ENCODE measurements at regions not wholly inside any gene's neighbourhood (a gene's known extent, or its start where the extent isn't known, plus 50 kb on each side); places are given as distances from the start of the nearest gene placed in this dataset.

DNA sequence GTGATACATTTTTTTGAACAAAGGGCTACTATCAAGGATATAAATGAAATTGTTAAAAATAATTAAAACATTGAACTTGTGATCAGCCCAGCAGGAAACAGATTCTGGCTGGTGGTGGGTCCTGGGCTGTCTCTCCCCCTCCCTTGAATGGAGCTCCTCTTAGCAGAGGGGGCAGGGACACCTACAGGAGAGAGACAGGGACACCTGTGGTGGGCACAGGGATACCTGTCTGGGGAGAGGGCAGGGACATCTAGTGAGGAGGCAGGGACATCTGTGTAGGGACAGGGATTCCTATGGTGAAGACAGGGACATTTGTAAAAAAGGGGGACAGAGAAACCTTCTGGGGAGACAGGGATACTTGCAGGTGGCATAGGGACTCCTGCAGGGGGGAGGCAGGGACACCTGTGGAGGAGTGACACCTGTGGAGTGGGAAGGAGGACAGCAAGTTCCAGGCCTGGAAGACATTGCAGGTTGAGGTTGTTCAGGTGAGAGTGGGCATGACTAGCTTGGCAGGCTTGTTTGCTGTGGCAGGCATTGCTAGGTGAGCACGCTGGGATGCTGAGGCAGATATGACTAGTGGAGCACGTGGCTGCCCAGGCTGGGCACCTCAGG lies 264.2 kb downstream of the IRX2 start:
- no peak for TF ChIP-seq CTCF (IDR thresholded peaks at IDR 0.05; ENCODE audit: low read depth, low read length)
- in situ Hi-C loops (cut with HindIII; ENCODE audit: low sequenced_read_pairs) = no loop called here
- H3K4me3 ChIP-seq (ENCODE audit: low read depth, low read length) = no peak overlapping the region

GRCh38 chr5:2486373-2486772 lies 265.1 kb downstream of the IRX2 start:
- DNase-seq (ENCODE audit: low read depth, low spot score) = no peak
- in situ Hi-C loops (cut with HindIII; ENCODE audit: low sequenced_read_pairs) = no loop called here
- no peak overlapping the region for H3K4me3 ChIP-seq (ENCODE audit: low read depth, low read length)
- no peak for TF ChIP-seq CTCF (IDR thresholded peaks at IDR 0.05; ENCODE audit: low read depth, low read length)

More for the DNA sequence above, 264.2 kb downstream of the IRX2 start:
- DNase-seq (ENCODE audit: low read depth, low spot score) = no peak

GRCh38 chr5:2482778-2483177 lies 268.7 kb downstream of the IRX2 start:
- DNase-seq (ENCODE audit: low read depth, low spot score) = no peak
- in situ Hi-C loops (cut with HindIII; ENCODE audit: low sequenced_read_pairs) = no loop called here
- no peak overlapping the region for H3K4me3 ChIP-seq (ENCODE audit: low read depth, low read length)
- no peak for TF ChIP-seq CTCF (IDR thresholded peaks at IDR 0.05; ENCODE audit: low read depth, low read length)

DNA sequence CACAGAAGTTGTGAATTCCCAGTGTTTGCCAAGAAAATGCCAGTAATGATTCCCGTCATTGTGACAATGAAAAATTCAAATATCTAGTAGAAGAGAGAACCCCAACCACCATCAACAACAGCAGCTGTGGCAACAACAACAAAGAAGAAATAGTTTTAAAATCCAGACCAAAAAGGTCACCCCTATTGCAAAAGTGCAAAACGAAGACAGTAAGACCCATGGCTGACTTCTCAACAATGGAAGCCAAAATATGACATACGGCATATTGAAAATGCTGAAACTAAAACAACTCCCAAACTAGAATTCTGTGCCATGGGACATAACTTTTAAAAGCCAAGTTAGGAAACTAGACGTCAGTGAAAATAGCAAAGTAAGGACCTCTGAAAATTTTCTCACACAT lies 270.6 kb downstream of the IRX2 start:
- no peak for DNase-seq (ENCODE audit: low read depth, low spot score)
- no peak overlapping the region for H3K4me3 ChIP-seq (ENCODE audit: low read depth, low read length)
- in situ Hi-C loops (cut with HindIII; ENCODE audit: low sequenced_read_pairs) = no loop called here
- TF ChIP-seq CTCF (IDR thresholded peaks at IDR 0.05; ENCODE audit: low read depth, low read length) = no peak

DNA sequence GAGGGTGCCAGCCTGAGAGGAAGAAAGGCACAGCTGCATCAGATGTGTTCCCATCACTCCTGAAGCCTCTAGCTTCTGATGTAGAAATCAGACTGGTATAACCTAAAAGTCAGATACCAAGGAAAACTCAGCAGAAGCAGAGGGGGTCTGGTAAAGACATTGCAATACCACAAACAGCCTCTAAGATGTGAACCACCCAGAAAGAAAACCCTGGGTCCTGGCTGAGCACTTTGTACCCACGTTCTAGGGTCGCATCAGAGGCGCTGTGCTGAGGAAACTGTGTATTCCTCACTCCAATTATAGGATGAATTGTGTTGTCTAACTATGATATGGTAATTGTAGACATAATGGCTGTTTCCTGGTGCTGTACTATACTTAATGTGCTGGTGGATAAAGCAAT lies 275.6 kb downstream of the IRX2 start:
- H3K4me3 ChIP-seq (ENCODE audit: low read depth, low read length) = no peak overlapping the region
- no peak for TF ChIP-seq CTCF (IDR thresholded peaks at IDR 0.05; ENCODE audit: low read depth, low read length)
- in situ Hi-C loops (cut with HindIII; ENCODE audit: low sequenced_read_pairs) = no loop called here
- DNase-seq (ENCODE audit: low read depth, low spot score) = no peak

- DNase-seq (ENCODE audit: low read depth, low spot score) = no peak
- no peak overlapping the region for H3K4me3 ChIP-seq (ENCODE audit: low read depth, low read length)
- in situ Hi-C loops (cut with HindIII; ENCODE audit: low sequenced_read_pairs) = no loop called here
- TF ChIP-seq CTCF (IDR thresholded peaks at IDR 0.05; ENCODE audit: low read depth, low read length) = no peak
These were observed 278.8 kb downstream of the IRX2 start for GRCh38 chr5:2472670-2473069.

Measured in astrocyte of the spinal cord (primary cell).